ENCODE measurements at regions not wholly inside any gene's neighbourhood (a gene's known extent, or its start where the extent isn't known, plus 50 kb on each side); places are given as distances from the start of the nearest gene placed in this dataset.

GRCh38 chr1:73673971-73674370, 524.0 kb downstream of the LRRIQ3 start:
- TF ChIP-seq ESRRA (IDR thresholded peaks at IDR 0.05; ENCODE audit: borderline replicate concordance, low read length) (no peak), REST (IDR thresholded peaks at IDR 0.05) (no peak), HEYL (CRISPR knock-in tag; IDR thresholded peaks at IDR 0.05) (no peak), RCOR1 (IDR thresholded peaks at IDR 0.05; ENCODE audit: low read depth, low read length) (no peak), CEBPB (IDR thresholded peaks at IDR 0.05) (no peak), CTCF (IDR thresholded peaks at IDR 0.05) (no peak), MAFK (IDR thresholded peaks at IDR 0.05; ENCODE audit: partially characterized antibody) (no peak), ELK1 (IDR thresholded peaks at IDR 0.05; ENCODE audit: low read depth, low read length) (no peak), CHD2 (IDR thresholded peaks at IDR 0.05; ENCODE audit: low read length, partially characterized antibody) (no peak), EHMT2 (IDR thresholded peaks at IDR 0.05; ENCODE audit: low read depth) (no peak), POLR2A (IDR thresholded peaks at IDR 0.05; ENCODE audit: low read length) (no peak), NFE2L2 (conservative IDR thresholded peaks at IDR 0.05; ENCODE audit: low read length) (no peak), RARB (CRISPR knock-in tag; IDR thresholded peaks at IDR 0.05) (no peak)
